GM21367 (cell line): ENCODE measurements at regions not wholly inside any gene's neighbourhood (a gene's known extent, or its start where the extent isn't known, plus 50 kb on each side); places are given as distances from the start of the nearest gene placed in this dataset.
A peak's percentile ranks its signal among the peaks of the same experiment; 100 is the strongest.
"Not testable (repeated sequence)": the region's sequence is repeated elsewhere in the genome, so short reads cannot be mapped to it uniquely, and the experiment has no call there.

Experiments used
- ATAC-seq: cut with Tn5 transposase; IDR thresholded peaks from one replicate; pipeline ENCODE4 v1.9.1; 2021; ENCODE audit not compliant: unreplicated experiment

- ATAC-seq = peak; percentile 92
These were observed 187.5 kb upstream of the PDE10A start for GRCh38 chr6:165850434-165851019.

GRCh38 chr6:165849534-165850430, 186.7 kb upstream of the PDE10A start:
- peak; percentile 8 for ATAC-seq

GRCh38 chr6:165848086-165848426, 185.0 kb upstream of the PDE10A start:
- ATAC-seq = no peak

- ATAC-seq = no peak
These were observed 184.5 kb upstream of the PDE10A start for GRCh38 chr6:165847407-165848085.

- ATAC-seq = no peak
These were observed 183.3 kb upstream of the PDE10A start for GRCh38 chr6:165846123-165846966.

- ATAC-seq = no peak
These were observed 182.5 kb upstream of the PDE10A start for GRCh38 chr6:165845493-165845892.

GRCh38 chr6:165844801-165845364, 181.8 kb upstream of the PDE10A start:
- no peak for ATAC-seq

- no peak for ATAC-seq
These were observed 181.2 kb upstream of the PDE10A start for GRCh38 chr6:165844232-165844631.

GRCh38 chr6:165843568-165844113, 180.6 kb upstream of the PDE10A start:
- no peak for ATAC-seq

- no peak for ATAC-seq
These were observed 180.1 kb upstream of the PDE10A start for GRCh38 chr6:165843121-165843520.

GRCh38 chr6:165842281-165842936, 179.4 kb upstream of the PDE10A start:
- no peak for ATAC-seq

GRCh38 chr6:165841153-165841558, 178.1 kb upstream of the PDE10A start:
- no peak for ATAC-seq

- ATAC-seq = no peak
These were observed 175.1 kb upstream of the PDE10A start for GRCh38 chr6:165837948-165838745.

- not testable (repeated sequence) for ATAC-seq
These were observed 173.6 kb upstream of the PDE10A start for GRCh38 chr6:165836648-165837047.

- ATAC-seq = no peak
These were observed 172.4 kb upstream of the PDE10A start for GRCh38 chr6:165835410-165835851.

GRCh38 chr6:165834613-165835259, 171.7 kb upstream of the PDE10A start:
- no peak for ATAC-seq

GRCh38 chr6:165833355-165833754, 170.3 kb upstream of the PDE10A start:
- ATAC-seq = no peak

- no peak for ATAC-seq
These were observed 168.9 kb upstream of the PDE10A start for GRCh38 chr6:165831812-165832510.
